ENCODE measurements at regions not wholly inside any gene's neighbourhood (a gene's known extent, or its start where the extent isn't known, plus 50 kb on each side); places are given as distances from the start of the nearest gene placed in this dataset.

DNA sequence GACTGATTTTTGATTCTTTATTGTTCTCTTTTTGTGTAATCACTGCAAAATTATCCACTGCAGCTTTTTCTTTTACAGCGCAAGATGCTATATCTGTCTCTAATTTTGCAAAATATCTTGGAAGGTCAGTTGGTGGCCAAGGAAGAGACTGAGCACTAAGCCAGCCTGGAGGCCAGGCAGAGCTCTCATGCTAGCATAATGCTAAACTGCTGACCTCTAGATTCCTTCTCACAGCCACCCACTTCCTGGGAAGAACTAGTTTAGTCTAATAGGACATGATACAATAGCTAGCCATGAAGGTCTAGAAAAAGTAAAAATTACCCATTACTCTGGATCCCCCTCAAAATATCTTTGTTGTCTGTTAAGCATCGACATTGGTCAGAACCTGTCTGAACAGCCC is 227.2 kb upstream of the ARHGAP20 start:
- Histone ChIP-seq H3K36me3 (ENCODE audit: control insufficient read depth, insufficient read depth, low read length) (no peaks in the 10 kb centered on the region), H3K4me1 (ENCODE audit: control insufficient read depth, insufficient read depth, low read length) (no peaks in the 10 kb centered on the region), H3K4me3 (ENCODE audit: low read length) (no peak overlapping the region), H3K9me3 (ENCODE audit: control insufficient read depth, insufficient read depth, low read length) (no peaks in the 10 kb centered on the region), H3K27ac (ENCODE audit: low read length) (no peak overlapping the region), H3K27me3 (ENCODE audit: control insufficient read depth, insufficient read depth, low read length) (no peaks in the 10 kb centered on the region)
- Mint-ChIP-seq H3K9me3 (no peaks in the 10 kb centered on the region), H3K27ac (no peak overlapping the region), H3K36me3 (no peaks in the 10 kb centered on the region), H3K27me3 (ENCODE audit: low read depth in 2 of 2) (no peaks in the 10 kb centered on the region), H3K4me3 (no peak overlapping the region), H3K4me1 (no peaks in the 10 kb centered on the region)
- intact Hi-C loops (cut with micrococcal nuclease), result no loop called here
- DNase-seq, result no peak
- TF ChIP-seq, protein P1, sequence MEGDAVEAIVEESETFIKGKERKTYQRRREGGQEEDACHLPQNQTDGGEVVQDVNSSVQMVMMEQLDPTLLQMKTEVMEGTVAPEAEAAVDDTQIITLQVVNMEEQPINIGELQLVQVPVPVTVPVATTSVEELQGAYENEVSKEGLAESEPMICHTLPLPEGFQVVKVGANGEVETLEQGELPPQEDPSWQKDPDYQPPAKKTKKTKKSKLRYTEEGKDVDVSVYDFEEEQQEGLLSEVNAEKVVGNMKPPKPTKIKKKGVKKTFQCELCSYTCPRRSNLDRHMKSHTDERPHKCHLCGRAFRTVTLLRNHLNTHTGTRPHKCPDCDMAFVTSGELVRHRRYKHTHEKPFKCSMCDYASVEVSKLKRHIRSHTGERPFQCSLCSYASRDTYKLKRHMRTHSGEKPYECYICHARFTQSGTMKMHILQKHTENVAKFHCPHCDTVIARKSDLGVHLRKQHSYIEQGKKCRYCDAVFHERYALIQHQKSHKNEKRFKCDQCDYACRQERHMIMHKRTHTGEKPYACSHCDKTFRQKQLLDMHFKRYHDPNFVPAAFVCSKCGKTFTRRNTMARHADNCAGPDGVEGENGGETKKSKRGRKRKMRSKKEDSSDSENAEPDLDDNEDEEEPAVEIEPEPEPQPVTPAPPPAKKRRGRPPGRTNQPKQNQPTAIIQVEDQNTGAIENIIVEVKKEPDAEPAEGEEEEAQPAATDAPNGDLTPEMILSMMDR (IDR thresholded peaks at IDR 0.05), result no peak
- ATAC-seq, result no peak
- 91% methylated on average over 2 of the region's 2 CpGs for WGBS (ENCODE audit: insufficient coverage)

DNA sequence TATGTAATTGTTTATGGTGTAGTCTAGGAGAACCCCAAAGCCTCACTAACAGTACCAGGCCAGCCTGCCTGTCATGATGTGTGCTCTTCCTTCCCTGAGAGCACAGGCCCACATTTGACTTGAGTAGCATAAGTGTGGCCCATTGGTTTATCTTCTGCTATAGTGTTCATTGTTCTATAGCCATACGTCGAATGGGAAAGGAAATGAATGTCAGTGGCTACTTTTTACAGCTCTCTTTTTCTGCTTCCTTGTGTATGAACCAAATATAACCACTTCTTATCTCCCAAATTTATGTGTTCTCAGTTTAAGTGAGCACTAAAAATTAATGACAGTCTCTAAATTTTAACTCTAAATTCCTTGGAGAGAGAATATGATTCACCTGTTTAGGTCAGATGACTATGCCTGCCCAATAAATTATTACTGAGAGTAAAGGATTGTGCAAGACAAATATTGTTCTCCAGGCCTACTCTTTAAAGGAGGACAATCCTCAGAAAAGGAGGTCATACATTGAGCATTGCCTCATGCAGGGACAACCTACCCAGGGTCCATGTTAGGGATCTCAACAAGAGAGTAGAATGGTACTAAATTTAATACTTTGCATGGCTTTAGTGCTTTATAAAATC is 222.9 kb upstream of the ARHGAP20 start:
- Mint-ChIP-seq H3K36me3 (no peaks in the 10 kb centered on the region), H3K4me1 (no peaks in the 10 kb centered on the region), H3K4me3 (no peak overlapping the region), H3K27ac (no peak overlapping the region), H3K27me3 (ENCODE audit: low read depth in 2 of 2) (no peaks in the 10 kb centered on the region), H3K9me3 (no peaks in the 10 kb centered on the region)
- H3K4me3 ChIP-seq (ENCODE audit: low read length), result no peak overlapping the region
- ATAC-seq (no peak), DNase-seq (no peak)
- H3K9me3 ChIP-seq (ENCODE audit: control insufficient read depth, insufficient read depth, low read length), result no peaks in the 10 kb centered on the region
- intact Hi-C loops (cut with micrococcal nuclease), result no loop called here
- no peaks in the 10 kb centered on the region for H3K27me3 ChIP-seq (ENCODE audit: control insufficient read depth, insufficient read depth, low read length)
- H3K4me1 ChIP-seq (ENCODE audit: control insufficient read depth, insufficient read depth, low read length), result no peaks in the 10 kb centered on the region
- H3K27ac ChIP-seq (ENCODE audit: low read length), result no peak overlapping the region
- TF ChIP-seq, protein P1 (IDR thresholded peaks at IDR 0.05), result no peak
- H3K36me3 ChIP-seq (ENCODE audit: control insufficient read depth, insufficient read depth, low read length), result no peaks in the 10 kb centered on the region
- WGBS (ENCODE audit: insufficient coverage), result 64% methylated on average over 2 of the region's 2 CpGs

DNA sequence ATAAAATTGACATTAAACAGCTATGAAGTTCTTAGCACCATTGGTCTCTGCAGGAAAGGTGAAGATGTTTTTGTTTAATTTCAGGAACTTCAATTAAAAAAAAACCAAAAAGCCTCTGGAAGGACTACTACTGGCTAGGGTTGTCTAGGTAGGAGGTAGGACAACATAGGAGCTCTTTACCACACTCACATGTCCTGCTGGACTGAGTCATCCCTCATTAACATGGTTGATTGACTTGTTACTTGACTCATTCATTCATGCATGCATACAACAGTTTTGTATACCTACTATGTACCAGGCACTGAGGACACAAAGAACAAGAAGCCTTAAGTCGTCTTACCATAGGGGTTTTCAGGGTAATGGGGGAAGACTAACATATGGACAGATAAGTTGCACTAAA is 216.9 kb upstream of the ARHGAP20 start:
- TF ChIP-seq, protein P1 (IDR thresholded peaks at IDR 0.05), result no peak
- H3K9me3 Mint-ChIP-seq, result no peaks in the 10 kb centered on the region
- H3K27me3 ChIP-seq (ENCODE audit: control insufficient read depth, insufficient read depth, low read length), result no peaks in the 10 kb centered on the region
- no peaks in the 10 kb centered on the region for H3K36me3 ChIP-seq (ENCODE audit: control insufficient read depth, insufficient read depth, low read length)
- DNase-seq, result no peak
- H3K4me3 Mint-ChIP-seq, result no peak overlapping the region
- H3K27ac ChIP-seq (ENCODE audit: low read length), result no peak overlapping the region
- WGBS (ENCODE audit: insufficient coverage), result 40% methylated on average over 1 of the region's 1 CpG
- H3K27me3 Mint-ChIP-seq (ENCODE audit: low read depth in 2 of 2), result no peaks in the 10 kb centered on the region
- no peaks in the 10 kb centered on the region for H3K4me1 Mint-ChIP-seq
- no peaks in the 10 kb centered on the region for H3K9me3 ChIP-seq (ENCODE audit: control insufficient read depth, insufficient read depth, low read length)
- no peak overlapping the region for H3K27ac Mint-ChIP-seq
- ATAC-seq, result no peak
- no peaks in the 10 kb centered on the region for H3K36me3 Mint-ChIP-seq
- no peaks in the 10 kb centered on the region for H3K4me1 ChIP-seq (ENCODE audit: control insufficient read depth, insufficient read depth, low read length)
- intact Hi-C loops (cut with micrococcal nuclease), result no loop called here
- H3K4me3 ChIP-seq (ENCODE audit: low read length), result no peak overlapping the region

DNA sequence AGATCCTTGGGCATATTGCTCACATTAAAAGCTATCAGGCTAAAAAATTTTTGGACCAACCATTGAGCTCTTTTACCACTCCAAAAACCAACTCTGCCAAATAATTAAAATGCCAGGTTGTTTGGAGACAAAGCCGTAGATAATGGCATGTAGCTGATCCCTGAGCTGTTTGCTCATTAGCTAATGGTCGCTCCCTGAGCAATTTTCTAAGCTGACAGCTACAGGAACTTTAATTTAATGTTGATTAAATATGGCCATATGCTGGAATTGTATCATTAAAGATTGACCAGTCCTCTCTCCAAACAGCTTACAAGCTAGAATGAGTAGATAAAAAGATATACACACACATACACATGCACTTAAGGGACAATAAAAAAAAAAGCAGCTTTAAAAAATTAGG is 216.2 kb upstream of the ARHGAP20 start:
- WGBS (ENCODE audit: insufficient coverage), result 86% methylated on average over 2 of the region's 2 CpGs

More for the DNA sequence above, 216.2 kb upstream of the ARHGAP20 start:
- no peaks in the 10 kb centered on the region for H3K9me3 Mint-ChIP-seq
- intact Hi-C loops (cut with micrococcal nuclease), result no loop called here
- no peaks in the 10 kb centered on the region for H3K27me3 Mint-ChIP-seq (ENCODE audit: low read depth in 2 of 2)
- Histone ChIP-seq H3K27me3 (ENCODE audit: control insufficient read depth, insufficient read depth, low read length) (no peaks in the 10 kb centered on the region), H3K36me3 (ENCODE audit: control insufficient read depth, insufficient read depth, low read length) (no peaks in the 10 kb centered on the region), H3K4me1 (ENCODE audit: control insufficient read depth, insufficient read depth, low read length) (no peaks in the 10 kb centered on the region), H3K9me3 (ENCODE audit: control insufficient read depth, insufficient read depth, low read length) (no peaks in the 10 kb centered on the region), H3K4me3 (ENCODE audit: low read length) (no peak overlapping the region), H3K27ac (ENCODE audit: low read length) (no peak overlapping the region)
- DNase-seq, result no peak
- TF ChIP-seq, protein P1 (IDR thresholded peaks at IDR 0.05), result no peak
- H3K4me1 Mint-ChIP-seq, result no peaks in the 10 kb centered on the region
- H3K4me3 Mint-ChIP-seq, result no peak overlapping the region
- ATAC-seq, result no peak
- H3K27ac Mint-ChIP-seq, result no peak overlapping the region
- no peaks in the 10 kb centered on the region for H3K36me3 Mint-ChIP-seq
